DMS79 (cell line): ENCODE measurements at regions not wholly inside any gene's neighbourhood (a gene's known extent, or its start where the extent isn't known, plus 50 kb on each side); places are given as distances from the start of the nearest gene placed in this dataset.

ENCODE experiments used
- DNase-seq: peaks from one replicate; lab custom pipeline; 2025; lab: John Stamatoyannopoulos, UW

- DNase-seq = no peak
Observed at GRCh38 chr3:6098516-6099157, 762.3 kb upstream of the GRM7 start.

- no peak for DNase-seq
Observed at GRCh38 chr3:6099458-6100075, 761.3 kb upstream of the GRM7 start.

GRCh38 chr3:6105187-6105586 is 755.7 kb upstream of the GRM7 start:
- DNase-seq = no peak

- DNase-seq = no peak
Observed at GRCh38 chr3:6108957-6109356, 752.0 kb upstream of the GRM7 start.

GRCh38 chr3:6110451-6110850 is 750.5 kb upstream of the GRM7 start:
- DNase-seq = no peak

GRCh38 chr3:6112546-6112945 is 748.4 kb upstream of the GRM7 start:
- DNase-seq = no peak

GRCh38 chr3:6113338-6113737 is 747.6 kb upstream of the GRM7 start:
- DNase-seq = no peak

- DNase-seq = no peak
Observed at GRCh38 chr3:6119367-6119766, 741.5 kb upstream of the GRM7 start.

GRCh38 chr3:6120786-6121185 is 740.1 kb upstream of the GRM7 start:
- DNase-seq = no peak

- DNase-seq = no peak
Observed at GRCh38 chr3:6124875-6125274, 736.0 kb upstream of the GRM7 start.

GRCh38 chr3:6125520-6125919 is 735.4 kb upstream of the GRM7 start:
- DNase-seq = no peak

- no peak for DNase-seq
Observed at GRCh38 chr3:6132684-6133432, 728.1 kb upstream of the GRM7 start.

- DNase-seq = no peak
Observed at GRCh38 chr3:6142707-6143106, 718.2 kb upstream of the GRM7 start.

- no peak for DNase-seq
Observed at GRCh38 chr3:6147883-6148282, 713.0 kb upstream of the GRM7 start.

- no peak for DNase-seq
Observed at GRCh38 chr3:6155650-6156338, 705.1 kb upstream of the GRM7 start.

GRCh38 chr3:6165951-6166350 is 695.0 kb upstream of the GRM7 start:
- DNase-seq = no peak

GRCh38 chr3:6168256-6168655 is 692.7 kb upstream of the GRM7 start:
- no peak for DNase-seq

GRCh38 chr3:6172871-6173642 is 687.9 kb upstream of the GRM7 start:
- DNase-seq = no peak

GRCh38 chr3:6177417-6177816 is 683.5 kb upstream of the GRM7 start:
- no peak for DNase-seq

- no peak for DNase-seq
Observed at GRCh38 chr3:6179761-6180160, 681.2 kb upstream of the GRM7 start.

GRCh38 chr3:6180171-6180570 is 680.7 kb upstream of the GRM7 start:
- DNase-seq = no peak

- no peak for DNase-seq
Observed at GRCh38 chr3:6182476-6182875, 678.4 kb upstream of the GRM7 start.
